Chondrocyte (in vitro differentiated cells): ENCODE measurements at regions not wholly inside any gene's neighbourhood (a gene's known extent, or its start where the extent isn't known, plus 50 kb on each side); places are given as distances from the start of the nearest gene placed in this dataset.

Source experiments
- DNase-seq: peaks from one replicate; pipeline ENCODE4 v3.0.0; 2021; ENCODE audit warnings: mixed read lengths, low spot score
- H3K27ac Mint-ChIP-seq: one replicate; pipeline ENCODE4 v1.8.0; 2021; ENCODE audit warnings: mild to moderate bottlenecking, moderate library complexity, mixed read lengths; ENCODE audit not compliant: unreplicated experiment
- H3K27me3 Mint-ChIP-seq: 2 replicates; pipeline ENCODE4 v1.8.0; 2021; ENCODE audit warnings: low read depth, mixed read lengths
- H3K36me3 Mint-ChIP-seq: 2 replicates; pipeline ENCODE4 v1.8.0; 2021; ENCODE audit warnings: low read depth, mixed read lengths
- H3K4me1 Mint-ChIP-seq: 2 replicates; pipeline ENCODE4 v1.8.0; 2021; ENCODE audit warnings: low read depth, mild to moderate bottlenecking, mixed read lengths
- H3K4me3 Mint-ChIP-seq: one replicate; pipeline ENCODE4 v1.8.0; 2021; ENCODE audit warnings: mild to moderate bottlenecking, moderate library complexity, mixed read lengths; ENCODE audit not compliant: unreplicated experiment
- H3K9me3 Mint-ChIP-seq: 2 replicates; pipeline ENCODE4 v1.8.0; 2021; ENCODE audit warnings: low read depth, mixed read lengths
- CTCF ChIP-seq: fragments of 200-600 bp; sonication (generic); IDR thresholded peaks from 2 replicates; pipeline ENCODE4 v1.5.0; 2021; ENCODE audit warnings: antibody characterized with exemption, mild to moderate bottlenecking, moderate library complexity

GRCh38 chr2:37796481-37796880 is 125.0 kb upstream of the CDC42EP3 start:
- Mint-ChIP-seq H3K4me3 (no peak overlapping the region), H3K9me3 (peaks cover under 1% of the 10 kb centered on the region), H3K4me1 (peaks cover 73% of the 10 kb centered on the region), H3K27me3 (no peaks in the 10 kb centered on the region), H3K36me3 (no peaks in the 10 kb centered on the region), H3K27ac (no peak overlapping the region)
- no peak for TF ChIP-seq CTCF
- no peak for DNase-seq

DNA sequence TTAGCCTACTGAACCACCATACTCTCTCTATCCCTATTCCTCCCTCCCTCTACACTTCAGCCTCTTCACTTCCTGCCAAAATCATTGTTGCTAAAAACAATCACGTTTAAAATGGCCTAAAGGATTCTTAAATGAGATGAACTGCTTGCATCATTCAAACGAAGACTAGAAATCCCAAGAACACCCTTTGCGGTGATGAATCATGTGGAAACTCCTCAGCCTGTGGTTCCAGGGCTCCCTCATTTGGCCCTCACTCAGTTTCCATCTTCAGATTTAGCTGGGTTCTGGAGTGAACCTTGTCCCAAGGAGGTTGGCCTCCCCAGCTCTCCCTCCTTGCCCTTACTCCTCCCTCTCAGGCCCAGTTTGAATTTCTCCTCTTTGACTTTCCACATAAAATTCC is 125.6 kb upstream of the CDC42EP3 start:
- no peak for DNase-seq
- Mint-ChIP-seq H3K4me3 (no peak overlapping the region), H3K9me3 (no peaks in the 10 kb centered on the region), H3K36me3 (no peaks in the 10 kb centered on the region), H3K4me1 (peaks cover 75% of the 10 kb centered on the region), H3K27me3 (no peaks in the 10 kb centered on the region), H3K27ac (peak overlapping the region; percentile 46)
- no peak for TF ChIP-seq CTCF

DNA sequence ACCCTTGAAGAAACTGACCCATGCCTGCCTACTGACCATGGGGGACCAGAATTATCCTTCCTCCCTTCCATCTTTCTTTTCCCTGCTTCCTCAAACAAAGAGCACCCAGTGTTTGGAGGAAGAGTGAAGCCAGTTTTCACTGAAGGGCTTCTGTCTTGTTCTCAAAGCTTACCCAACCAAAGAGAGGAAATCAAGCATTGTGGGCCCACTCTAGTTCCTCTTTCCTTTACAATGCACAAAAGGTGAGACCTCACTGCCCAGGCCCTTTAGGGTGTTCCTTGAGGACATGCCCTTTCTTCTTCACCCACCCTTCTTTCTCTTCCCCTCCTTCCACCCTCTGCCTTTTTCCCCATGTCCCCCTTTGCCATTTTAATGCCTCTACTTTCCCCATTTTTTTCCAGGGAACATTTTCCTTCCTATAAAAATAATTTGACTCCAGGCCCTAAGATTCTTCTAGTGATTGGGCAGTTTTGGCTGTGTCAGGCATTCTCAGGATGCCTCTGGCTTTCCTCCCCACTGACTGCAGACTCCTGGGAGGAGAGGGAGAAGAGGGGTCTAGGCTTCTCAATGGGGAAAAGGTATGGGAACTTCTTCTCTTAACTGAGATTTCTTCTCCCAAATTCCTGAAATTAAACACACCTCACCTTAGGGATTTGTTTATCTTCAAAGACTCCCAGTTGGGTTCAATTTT is 126.6 kb upstream of the RMDN2 start:
- TF ChIP-seq CTCF = no peak
- H3K27ac Mint-ChIP-seq = peak overlapping the region; percentile 55
- H3K4me3 Mint-ChIP-seq = no peak overlapping the region
- H3K36me3 Mint-ChIP-seq = no peaks in the 10 kb centered on the region
- DNase-seq = no peak
- H3K27me3 Mint-ChIP-seq = no peaks in the 10 kb centered on the region
- H3K9me3 Mint-ChIP-seq = no peaks in the 10 kb centered on the region
- H3K4me1 Mint-ChIP-seq = peaks cover 77% of the 10 kb centered on the region

DNA sequence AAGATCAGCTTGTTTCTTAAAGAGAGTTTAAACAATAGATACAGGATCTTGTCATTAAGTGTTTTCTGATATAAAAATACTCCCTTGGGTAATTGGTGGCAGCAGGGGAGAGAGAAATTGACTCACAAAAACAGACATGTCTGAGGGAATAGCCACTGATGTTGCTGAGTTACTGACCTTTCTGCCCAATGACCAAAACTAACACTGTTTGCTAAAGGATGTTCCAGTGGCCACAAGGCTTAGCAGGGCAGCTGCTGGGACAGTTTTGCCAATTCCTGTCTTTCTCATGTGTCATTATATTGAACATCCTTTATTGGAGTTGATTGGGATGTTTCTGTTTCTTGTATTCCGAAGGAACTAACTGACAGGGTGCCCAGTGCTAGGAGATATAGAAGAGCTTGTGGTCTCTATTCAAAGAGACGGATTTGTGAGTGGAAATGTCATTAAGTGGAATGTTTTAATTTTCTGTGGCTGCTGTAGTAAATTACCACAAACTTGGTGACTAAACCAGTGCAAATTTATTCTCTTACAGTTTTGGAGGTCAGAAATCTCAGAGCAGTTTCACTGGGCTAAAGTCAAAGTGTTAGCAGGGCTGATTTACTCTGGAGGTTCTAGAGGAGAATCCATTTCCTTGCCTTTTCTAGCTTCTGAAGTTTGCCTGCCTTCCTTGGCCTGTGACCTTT is 124.8 kb upstream of the RMDN2 start:
- peaks cover 68% of the 10 kb centered on the region for H3K4me1 Mint-ChIP-seq
- H3K9me3 Mint-ChIP-seq = no peaks in the 10 kb centered on the region

More for the DNA sequence above, 124.8 kb upstream of the RMDN2 start:
- H3K27ac Mint-ChIP-seq = peak overlapping the region; percentile 20
- H3K27me3 Mint-ChIP-seq = no peaks in the 10 kb centered on the region
- peaks cover 2% of the 10 kb centered on the region for H3K36me3 Mint-ChIP-seq
- no peak for TF ChIP-seq CTCF
- DNase-seq = no peak
- H3K4me3 Mint-ChIP-seq = no peak overlapping the region
